Neural crest cell (in vitro differentiated cells): ENCODE measurements at regions not wholly inside any gene's neighbourhood (a gene's known extent, or its start where the extent isn't known, plus 50 kb on each side); places are given as distances from the start of the nearest gene placed in this dataset.

Experiments used
- DNase-seq: peaks from one replicate; pipeline ENCODE4 v3.0.0; 2021; ENCODE audit warnings: low read depth, mixed read lengths, low spot score
- H3K27ac Mint-ChIP-seq: one replicate; pipeline ENCODE4 v1.8.0; 2021; ENCODE audit warnings: mild to moderate bottlenecking, mixed read lengths; ENCODE audit not compliant: unreplicated experiment
- H3K27me3 Mint-ChIP-seq: 2 replicates; pipeline ENCODE4 v1.8.0; 2021; ENCODE audit warnings: low read depth, mild to moderate bottlenecking, mixed read lengths
- H3K36me3 Mint-ChIP-seq: 2 replicates; pipeline ENCODE4 v1.8.0; 2021; ENCODE audit warnings: low read depth, mild to moderate bottlenecking, mixed read lengths
- H3K4me1 Mint-ChIP-seq: 2 replicates; pipeline ENCODE4 v1.8.0; 2021; ENCODE audit warnings: mixed read lengths
- H3K4me3 Mint-ChIP-seq: one replicate; pipeline ENCODE4 v1.8.0; 2021; ENCODE audit warnings: mild to moderate bottlenecking, mixed read lengths
- H3K9me3 Mint-ChIP-seq: 2 replicates; pipeline ENCODE4 v1.8.0; 2021; ENCODE audit warnings: mixed read lengths
- TF ChIP-seq, protein P1 (sequence below): fragments of 200-600 bp; sonication (generic); conservative IDR thresholded peaks from 2 replicates; pipeline ENCODE4 v1.5.0; 2021; ENCODE audit warnings: antibody characterized with exemption, mild to moderate bottlenecking

DNA sequence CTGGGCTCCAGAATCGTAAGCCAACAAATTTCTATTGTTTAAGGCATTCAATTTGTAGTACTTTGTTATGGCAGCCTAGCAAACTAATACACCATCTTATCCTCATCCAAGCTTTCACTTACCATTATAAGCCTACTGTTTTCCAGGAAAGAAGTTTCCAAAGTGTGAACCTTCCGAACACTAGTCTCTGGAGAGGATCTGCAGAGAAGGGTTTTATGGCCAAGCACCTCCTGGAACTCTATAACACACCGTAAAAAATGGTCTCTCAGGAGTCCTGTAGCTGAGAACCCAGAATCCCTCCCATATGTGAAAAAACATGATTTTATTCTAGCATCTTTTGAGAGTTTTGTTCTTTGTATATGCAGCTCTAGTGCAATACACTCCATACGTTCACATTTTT is 142.1 kb downstream of the POSTN start:
- Mint-ChIP-seq H3K27me3 (no peaks in the 10 kb centered on the region), H3K36me3 (no peaks in the 10 kb centered on the region)
- TF ChIP-seq, protein P1, sequence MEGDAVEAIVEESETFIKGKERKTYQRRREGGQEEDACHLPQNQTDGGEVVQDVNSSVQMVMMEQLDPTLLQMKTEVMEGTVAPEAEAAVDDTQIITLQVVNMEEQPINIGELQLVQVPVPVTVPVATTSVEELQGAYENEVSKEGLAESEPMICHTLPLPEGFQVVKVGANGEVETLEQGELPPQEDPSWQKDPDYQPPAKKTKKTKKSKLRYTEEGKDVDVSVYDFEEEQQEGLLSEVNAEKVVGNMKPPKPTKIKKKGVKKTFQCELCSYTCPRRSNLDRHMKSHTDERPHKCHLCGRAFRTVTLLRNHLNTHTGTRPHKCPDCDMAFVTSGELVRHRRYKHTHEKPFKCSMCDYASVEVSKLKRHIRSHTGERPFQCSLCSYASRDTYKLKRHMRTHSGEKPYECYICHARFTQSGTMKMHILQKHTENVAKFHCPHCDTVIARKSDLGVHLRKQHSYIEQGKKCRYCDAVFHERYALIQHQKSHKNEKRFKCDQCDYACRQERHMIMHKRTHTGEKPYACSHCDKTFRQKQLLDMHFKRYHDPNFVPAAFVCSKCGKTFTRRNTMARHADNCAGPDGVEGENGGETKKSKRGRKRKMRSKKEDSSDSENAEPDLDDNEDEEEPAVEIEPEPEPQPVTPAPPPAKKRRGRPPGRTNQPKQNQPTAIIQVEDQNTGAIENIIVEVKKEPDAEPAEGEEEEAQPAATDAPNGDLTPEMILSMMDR, result no peak

DNA sequence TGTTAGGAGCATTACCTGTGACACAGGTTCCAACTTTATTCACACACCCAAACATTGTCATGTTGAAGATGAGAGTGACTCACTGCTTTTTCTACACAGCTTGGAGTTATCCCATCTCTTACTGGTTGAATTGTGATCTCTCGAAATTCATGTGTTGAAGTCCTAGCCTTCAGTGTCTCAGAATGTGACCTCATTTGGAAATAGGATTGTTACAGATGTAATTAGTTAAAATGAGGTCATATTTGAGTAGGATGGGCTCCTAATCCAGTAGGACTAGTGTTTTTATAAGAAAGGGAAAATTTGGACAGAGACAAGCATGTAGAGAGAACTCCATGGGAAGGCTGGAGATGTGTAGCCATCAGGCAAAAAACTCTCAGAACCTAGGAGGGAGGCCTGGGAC is 142.5 kb downstream of the POSTN start:
- no peak for DNase-seq
- H3K27me3 Mint-ChIP-seq, result no peaks in the 10 kb centered on the region
- H3K27ac Mint-ChIP-seq, result no peak overlapping the region
- H3K36me3 Mint-ChIP-seq, result no peaks in the 10 kb centered on the region
- TF ChIP-seq, protein P1, result no peak
- H3K9me3 Mint-ChIP-seq, result peaks cover 3% of the 10 kb centered on the region
- H3K4me3 Mint-ChIP-seq, result no peak overlapping the region
- H3K4me1 Mint-ChIP-seq, result no peaks in the 10 kb centered on the region

More for the DNA sequence above, 142.1 kb downstream of the POSTN start:
- DNase-seq, result no peak
- peaks cover 3% of the 10 kb centered on the region for H3K9me3 Mint-ChIP-seq
- H3K4me3 Mint-ChIP-seq, result no peak overlapping the region
- no peaks in the 10 kb centered on the region for H3K4me1 Mint-ChIP-seq
- no peak overlapping the region for H3K27ac Mint-ChIP-seq

DNA sequence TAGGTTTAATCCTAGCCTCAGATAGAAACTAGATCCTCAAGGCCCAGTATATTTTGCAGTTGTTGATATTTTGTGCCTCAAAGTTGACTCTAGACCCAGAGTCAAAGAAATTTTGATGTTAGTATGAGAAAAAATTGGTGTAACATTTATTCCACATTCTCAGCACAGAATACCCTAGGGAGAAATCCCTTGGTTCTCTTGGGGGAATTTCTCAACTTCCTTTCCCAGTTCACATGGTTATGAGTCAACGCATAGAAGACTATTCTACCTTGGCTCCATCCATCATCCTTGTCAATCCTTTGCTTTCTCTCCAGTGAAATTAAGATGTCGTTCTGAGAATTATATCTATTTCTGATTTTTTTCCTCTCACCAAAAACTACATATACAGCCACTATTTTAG is 145.3 kb downstream of the POSTN start:
- H3K9me3 Mint-ChIP-seq, result peaks cover 3% of the 10 kb centered on the region
- H3K27ac Mint-ChIP-seq, result no peak overlapping the region
- TF ChIP-seq, protein P1, result no peak

DNA sequence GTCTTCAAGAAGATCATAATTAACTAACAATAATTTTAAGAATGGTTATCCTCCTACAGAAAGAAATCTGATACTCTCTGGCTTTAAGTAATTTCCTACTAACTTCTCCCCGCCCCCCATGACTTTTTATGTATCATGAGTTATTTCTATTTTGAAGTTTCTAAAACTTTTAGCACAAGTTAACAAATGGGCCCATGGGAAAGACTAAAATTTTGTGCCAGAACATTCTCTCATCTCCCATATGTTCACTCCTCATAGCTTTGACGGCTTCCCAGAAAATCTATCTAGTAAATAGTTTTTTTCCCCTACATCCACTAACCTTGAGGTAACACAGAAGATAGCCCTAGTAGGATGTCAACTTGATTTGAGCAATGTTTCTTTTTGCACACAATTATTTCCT is 148.3 kb downstream of the POSTN start:
- no peaks in the 10 kb centered on the region for H3K4me1 Mint-ChIP-seq
- no peak overlapping the region for H3K4me3 Mint-ChIP-seq
- H3K36me3 Mint-ChIP-seq, result no peaks in the 10 kb centered on the region
- H3K9me3 Mint-ChIP-seq, result peaks cover 5% of the 10 kb centered on the region
- H3K27me3 Mint-ChIP-seq, result no peaks in the 10 kb centered on the region
- no peak for DNase-seq
- H3K27ac Mint-ChIP-seq, result no peak overlapping the region
- TF ChIP-seq, protein P1, result no peak

More for the DNA sequence above, 145.3 kb downstream of the POSTN start:
- Mint-ChIP-seq H3K4me1 (no peaks in the 10 kb centered on the region), H3K36me3 (no peaks in the 10 kb centered on the region), H3K4me3 (no peak overlapping the region), H3K27me3 (no peaks in the 10 kb centered on the region)
- no peak for DNase-seq

DNA sequence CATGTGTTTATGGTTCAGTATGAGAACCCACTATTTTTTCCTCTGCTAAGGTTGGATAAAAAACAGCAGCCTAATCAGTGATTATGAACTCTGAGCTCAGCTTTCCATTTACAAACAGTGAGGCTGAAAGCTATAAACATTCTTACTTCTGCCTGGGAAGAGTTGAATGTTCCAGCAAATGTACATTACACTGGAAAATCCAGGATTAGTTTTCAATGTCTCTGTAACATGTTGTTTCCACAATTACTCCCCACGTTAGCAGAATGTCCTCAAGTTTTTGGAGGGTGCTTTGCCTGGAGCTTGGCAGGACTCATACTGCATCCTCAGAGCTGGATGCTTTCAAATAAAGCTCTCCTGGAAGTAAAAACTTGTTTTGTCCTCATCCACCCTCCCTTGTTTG is 150.4 kb downstream of the POSTN start:
- Mint-ChIP-seq H3K4me3 (no peak overlapping the region), H3K27ac (no peak overlapping the region), H3K4me1 (no peaks in the 10 kb centered on the region), H3K9me3 (peaks cover 2% of the 10 kb centered on the region), H3K36me3 (no peaks in the 10 kb centered on the region), H3K27me3 (no peaks in the 10 kb centered on the region)
- DNase-seq, result no peak
- TF ChIP-seq, protein P1, result no peak

DNA sequence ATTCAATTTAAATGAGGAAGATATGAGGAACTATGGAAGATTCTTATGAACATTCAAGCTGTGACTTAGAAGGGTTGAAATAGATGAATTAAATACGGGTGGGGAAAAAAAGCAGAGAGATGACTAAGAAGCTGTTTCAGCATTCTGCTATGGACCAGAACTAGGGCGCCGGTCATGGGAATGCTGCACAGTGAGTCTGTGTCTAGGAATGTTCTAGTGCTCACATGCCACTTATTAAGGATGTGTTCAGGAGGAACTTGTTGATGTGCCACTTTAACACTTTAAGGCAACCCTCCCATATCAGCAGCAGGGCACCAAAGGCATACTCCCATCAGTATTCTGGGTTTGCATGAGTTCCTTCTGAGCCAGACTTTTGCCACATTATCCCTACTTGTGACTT is 152.1 kb downstream of the POSTN start:
- H3K27me3 Mint-ChIP-seq, result no peaks in the 10 kb centered on the region

More for the DNA sequence above, 152.1 kb downstream of the POSTN start:
- H3K36me3 Mint-ChIP-seq, result no peaks in the 10 kb centered on the region
- DNase-seq, result no peak
- H3K27ac Mint-ChIP-seq, result no peak overlapping the region
- peaks cover 2% of the 10 kb centered on the region for H3K9me3 Mint-ChIP-seq
- no peaks in the 10 kb centered on the region for H3K4me1 Mint-ChIP-seq
- no peak overlapping the region for H3K4me3 Mint-ChIP-seq
- TF ChIP-seq, protein P1, result no peak
